ENCODE measurements at regions not wholly inside any gene's neighbourhood (a gene's known extent, or its start where the extent isn't known, plus 50 kb on each side); places are given as distances from the start of the nearest gene placed in this dataset.

GRCh38 chr3:162195147-162195546 is 698.5 kb downstream of the OTOL1 start:
- no peak for DNase-seq (ENCODE audit: low spot score)
- TF ChIP-seq CTCF (IDR thresholded peaks at IDR 0.05; ENCODE audit: extremely low read depth, missing control alignments), result no peak

GRCh38 chr3:162196964-162197363 is 700.4 kb downstream of the OTOL1 start:
- TF ChIP-seq CTCF (IDR thresholded peaks at IDR 0.05; ENCODE audit: extremely low read depth, missing control alignments), result no peak
- no peak for DNase-seq (ENCODE audit: low spot score)

- no peak for DNase-seq (ENCODE audit: low spot score)
- no peak for TF ChIP-seq CTCF (IDR thresholded peaks at IDR 0.05; ENCODE audit: extremely low read depth, missing control alignments)
Observed at GRCh38 chr3:162200836-162201235, 704.2 kb downstream of the OTOL1 start.

- TF ChIP-seq CTCF (IDR thresholded peaks at IDR 0.05; ENCODE audit: extremely low read depth, missing control alignments), result no peak
- DNase-seq (ENCODE audit: low spot score), result no peak
Observed at GRCh38 chr3:162206648-162207047, 710.0 kb downstream of the OTOL1 start.

GRCh38 chr3:162211470-162211869 is 714.9 kb downstream of the OTOL1 start:
- no peak for DNase-seq (ENCODE audit: low spot score)
- TF ChIP-seq CTCF (IDR thresholded peaks at IDR 0.05; ENCODE audit: extremely low read depth, missing control alignments), result no peak

GRCh38 chr3:162213196-162213595 is 716.6 kb downstream of the OTOL1 start:
- no peak for TF ChIP-seq CTCF (IDR thresholded peaks at IDR 0.05; ENCODE audit: extremely low read depth, missing control alignments)

GRCh38 chr3:162213956-162214355 is 717.3 kb downstream of the OTOL1 start:
- TF ChIP-seq CTCF (IDR thresholded peaks at IDR 0.05; ENCODE audit: extremely low read depth, missing control alignments), result no peak
- DNase-seq (ENCODE audit: low spot score), result no peak

More at GRCh38 chr3:162213196-162213595, 716.6 kb downstream of the OTOL1 start:
- DNase-seq (ENCODE audit: low spot score), result no peak
